Ishikawa (cell line): ENCODE measurements at regions not wholly inside any gene's neighbourhood (a gene's known extent, or its start where the extent isn't known, plus 50 kb on each side); places are given as distances from the start of the nearest gene placed in this dataset.

Experiments
- CREB1 ChIP-seq: IDR thresholded peaks from 2 replicates; pipeline ENCODE4 v1.6.1; 2012; ENCODE audit warnings: low read depth
- EGR1 ChIP-seq: IDR thresholded peaks from 2 replicates; pipeline ENCODE4 v1.6.1; 2012
- EP300 ChIP-seq: IDR thresholded peaks from 2 replicates; pipeline ENCODE4 v1.6.1; 2012; ENCODE audit warnings: borderline replicate concordance
- RAD21 ChIP-seq: IDR thresholded peaks from 2 replicates; pipeline ENCODE4 v1.6.1; 2012; ENCODE audit warnings: low read depth
- TAF1 ChIP-seq: IDR thresholded peaks from 2 replicates; pipeline ENCODE4 v1.6.1; 2012; ENCODE audit warnings: low read depth, mild to moderate bottlenecking
- YY1 ChIP-seq: IDR thresholded peaks from 2 replicates; pipeline ENCODE4 v1.6.1; 2012; ENCODE audit warnings: low read depth
- TF ChIP-seq, protein P1 (sequence below): IDR thresholded peaks from 2 replicates; pipeline ENCODE4 v1.6.1; 2012; ENCODE audit warnings: low read depth, mild to moderate bottlenecking
- TF ChIP-seq, protein P2 (sequence below): IDR thresholded peaks from 2 replicates; pipeline ENCODE4 v1.6.1; 2012
- TF ChIP-seq, protein P3 (sequence below): IDR thresholded peaks from 2 replicates; pipeline ENCODE4 v1.6.1; 2012

DNA sequence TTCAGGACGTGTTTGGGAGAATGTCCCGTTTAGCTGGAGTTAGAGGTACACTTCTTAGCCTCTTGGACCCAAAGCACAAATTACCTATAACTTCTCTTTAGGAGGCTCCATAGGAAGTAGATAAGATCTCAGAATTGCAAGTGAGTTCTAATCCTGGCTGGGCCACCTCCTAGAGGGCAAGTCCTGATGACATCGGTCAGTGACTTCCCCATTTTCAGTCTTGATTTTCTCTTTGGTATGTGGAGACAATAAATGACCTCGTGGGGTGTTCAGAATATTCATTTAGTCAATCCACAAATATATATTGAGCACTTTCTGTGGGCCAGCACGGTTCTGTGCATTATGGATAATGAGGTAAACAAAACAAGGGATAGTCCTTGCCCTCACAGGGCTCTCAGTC is 208.6 kb downstream of the CWF19L2 start:
- TF ChIP-seq RAD21 (no peak), YY1 (no peak), EP300 (no peak), CREB1 (no peak), TAF1 (no peak), EGR1 (no peak)
- TF ChIP-seq, protein P1, sequence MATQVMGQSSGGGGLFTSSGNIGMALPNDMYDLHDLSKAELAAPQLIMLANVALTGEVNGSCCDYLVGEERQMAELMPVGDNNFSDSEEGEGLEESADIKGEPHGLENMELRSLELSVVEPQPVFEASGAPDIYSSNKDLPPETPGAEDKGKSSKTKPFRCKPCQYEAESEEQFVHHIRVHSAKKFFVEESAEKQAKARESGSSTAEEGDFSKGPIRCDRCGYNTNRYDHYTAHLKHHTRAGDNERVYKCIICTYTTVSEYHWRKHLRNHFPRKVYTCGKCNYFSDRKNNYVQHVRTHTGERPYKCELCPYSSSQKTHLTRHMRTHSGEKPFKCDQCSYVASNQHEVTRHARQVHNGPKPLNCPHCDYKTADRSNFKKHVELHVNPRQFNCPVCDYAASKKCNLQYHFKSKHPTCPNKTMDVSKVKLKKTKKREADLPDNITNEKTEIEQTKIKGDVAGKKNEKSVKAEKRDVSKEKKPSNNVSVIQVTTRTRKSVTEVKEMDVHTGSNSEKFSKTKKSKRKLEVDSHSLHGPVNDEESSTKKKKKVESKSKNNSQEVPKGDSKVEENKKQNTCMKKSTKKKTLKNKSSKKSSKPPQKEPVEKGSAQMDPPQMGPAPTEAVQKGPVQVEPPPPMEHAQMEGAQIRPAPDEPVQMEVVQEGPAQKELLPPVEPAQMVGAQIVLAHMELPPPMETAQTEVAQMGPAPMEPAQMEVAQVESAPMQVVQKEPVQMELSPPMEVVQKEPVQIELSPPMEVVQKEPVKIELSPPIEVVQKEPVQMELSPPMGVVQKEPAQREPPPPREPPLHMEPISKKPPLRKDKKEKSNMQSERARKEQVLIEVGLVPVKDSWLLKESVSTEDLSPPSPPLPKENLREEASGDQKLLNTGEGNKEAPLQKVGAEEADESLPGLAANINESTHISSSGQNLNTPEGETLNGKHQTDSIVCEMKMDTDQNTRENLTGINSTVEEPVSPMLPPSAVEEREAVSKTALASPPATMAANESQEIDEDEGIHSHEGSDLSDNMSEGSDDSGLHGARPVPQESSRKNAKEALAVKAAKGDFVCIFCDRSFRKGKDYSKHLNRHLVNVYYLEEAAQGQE: no peak
- TF ChIP-seq, protein P2, sequence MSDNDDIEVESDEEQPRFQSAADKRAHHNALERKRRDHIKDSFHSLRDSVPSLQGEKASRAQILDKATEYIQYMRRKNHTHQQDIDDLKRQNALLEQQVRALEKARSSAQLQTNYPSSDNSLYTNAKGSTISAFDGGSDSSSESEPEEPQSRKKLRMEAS: no peak
- TF ChIP-seq, protein P3, sequence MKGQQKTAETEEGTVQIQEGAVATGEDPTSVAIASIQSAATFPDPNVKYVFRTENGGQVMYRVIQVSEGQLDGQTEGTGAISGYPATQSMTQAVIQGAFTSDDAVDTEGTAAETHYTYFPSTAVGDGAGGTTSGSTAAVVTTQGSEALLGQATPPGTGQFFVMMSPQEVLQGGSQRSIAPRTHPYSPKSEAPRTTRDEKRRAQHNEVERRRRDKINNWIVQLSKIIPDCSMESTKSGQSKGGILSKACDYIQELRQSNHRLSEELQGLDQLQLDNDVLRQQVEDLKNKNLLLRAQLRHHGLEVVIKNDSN: no peak
